Suprapubic skin (tissue), 4 donors: ENCODE measurements at regions not wholly inside any gene's neighbourhood (a gene's known extent, or its start where the extent isn't known, plus 50 kb on each side); places are given as distances from the start of the nearest gene placed in this dataset.

Experiments used
- DNase-seq, 2 donors: peaks; one replicate each; pipeline ENCODE4 v3.0.0-alpha.2; 2019; ENCODE audit warnings: low spot score in 2 of 2
- H3K27ac ChIP-seq: fragments of 200-600 bp; sonication (generic); one replicate; pipeline ENCODE4 v1.5.1; 2019
- H3K27me3 ChIP-seq: fragments of 200-600 bp; sonication (generic); one replicate; pipeline ENCODE4 v1.5.1; 2019
- H3K36me3 ChIP-seq: fragments of 200-600 bp; sonication (generic); one replicate; pipeline ENCODE4 v1.5.1; 2019
- H3K4me1 ChIP-seq: fragments of 200-600 bp; sonication (generic); one replicate; pipeline ENCODE4 v1.5.1; 2019
- H3K4me3 ChIP-seq: fragments of 200-600 bp; sonication (generic); one replicate; pipeline ENCODE4 v1.5.1; 2019; ENCODE audit warnings: mild to moderate bottlenecking
- H3K9me3 ChIP-seq: fragments of 200-600 bp; sonication (generic); one replicate; pipeline ENCODE4 v1.5.1; 2019
- EP300 ChIP-seq: sonication (generic); formaldehyde crosslinking; IDR thresholded peaks from one replicate; pipeline ENCODE4 v1.6.1; 2017; ENCODE audit warnings: antibody characterized with exemption
- POLR2A ChIP-seq, 2 donors: fragments of 450-650 bp; IDR thresholded peaks; one replicate each; pipeline ENCODE4 v1.6.1; 2017; ENCODE audit warnings: antibody characterized with exemption in 2 of 2, mild to moderate bottlenecking in 2 of 2, moderate library complexity in 2 of 2
- POLR2AphosphoS5 ChIP-seq, 3 donors: sonication (generic); formaldehyde crosslinking; IDR thresholded peaks; one replicate each; pipeline ENCODE4 v1.6.1; 2017; ENCODE audit warnings: antibody characterized with exemption in 3 of 3
- WGBS: methylation state at CpG from one replicate; pipeline ENCODE4 v1.1.5; 2018; 5-methylcytosine and 5-hydroxymethylcytosine counted together
- TF ChIP-seq, protein P1 (sequence below), 2 donors: fragments of 200-600 bp in 1 of 2; fragments of 450-650 bp in 1 of 2; sonication (generic) in 1 of 2; IDR thresholded peaks; one replicate each; pipeline ENCODE4 v1.5.1; 2016 to 2019; ENCODE audit warnings: antibody characterized with exemption in 2 of 2, mild to moderate bottlenecking in 1 of 2, moderate library complexity in 1 of 2

DNA sequence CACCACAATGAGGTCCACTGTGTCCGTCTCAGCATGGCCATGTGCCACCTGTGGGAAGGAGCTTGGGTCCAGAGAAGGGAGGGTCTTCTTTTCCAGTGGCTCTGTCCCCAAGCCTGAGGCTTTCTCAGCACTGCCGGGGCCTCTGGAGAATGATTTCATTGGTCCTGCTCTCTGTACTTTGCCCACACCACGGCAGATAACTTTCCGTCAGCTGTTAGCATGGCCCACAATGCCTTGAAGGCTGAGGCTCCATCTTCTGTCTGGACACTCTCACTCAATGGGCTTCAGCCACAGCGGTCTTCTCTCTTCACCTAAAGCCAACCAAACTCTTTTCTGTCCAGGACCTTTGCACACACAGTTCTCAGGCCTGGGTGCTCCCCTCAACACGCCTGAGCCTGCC is 192.5 kb downstream of the CXCL12 start:
- TF ChIP-seq, protein P1, sequence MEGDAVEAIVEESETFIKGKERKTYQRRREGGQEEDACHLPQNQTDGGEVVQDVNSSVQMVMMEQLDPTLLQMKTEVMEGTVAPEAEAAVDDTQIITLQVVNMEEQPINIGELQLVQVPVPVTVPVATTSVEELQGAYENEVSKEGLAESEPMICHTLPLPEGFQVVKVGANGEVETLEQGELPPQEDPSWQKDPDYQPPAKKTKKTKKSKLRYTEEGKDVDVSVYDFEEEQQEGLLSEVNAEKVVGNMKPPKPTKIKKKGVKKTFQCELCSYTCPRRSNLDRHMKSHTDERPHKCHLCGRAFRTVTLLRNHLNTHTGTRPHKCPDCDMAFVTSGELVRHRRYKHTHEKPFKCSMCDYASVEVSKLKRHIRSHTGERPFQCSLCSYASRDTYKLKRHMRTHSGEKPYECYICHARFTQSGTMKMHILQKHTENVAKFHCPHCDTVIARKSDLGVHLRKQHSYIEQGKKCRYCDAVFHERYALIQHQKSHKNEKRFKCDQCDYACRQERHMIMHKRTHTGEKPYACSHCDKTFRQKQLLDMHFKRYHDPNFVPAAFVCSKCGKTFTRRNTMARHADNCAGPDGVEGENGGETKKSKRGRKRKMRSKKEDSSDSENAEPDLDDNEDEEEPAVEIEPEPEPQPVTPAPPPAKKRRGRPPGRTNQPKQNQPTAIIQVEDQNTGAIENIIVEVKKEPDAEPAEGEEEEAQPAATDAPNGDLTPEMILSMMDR (IDR thresholded peaks at IDR 0.05): no peak
- TF ChIP-seq EP300 (no peak), POLR2A (IDR thresholded peaks at IDR 0.05) (no peak), POLR2AphosphoS5 (IDR thresholded peaks at IDR 0.05) (no peak)
- H3K4me1 ChIP-seq: peaks cover 12% of the 10 kb centered on the region
- 84% methylated on average over 6 of the region's 6 CpGs for WGBS

DNA sequence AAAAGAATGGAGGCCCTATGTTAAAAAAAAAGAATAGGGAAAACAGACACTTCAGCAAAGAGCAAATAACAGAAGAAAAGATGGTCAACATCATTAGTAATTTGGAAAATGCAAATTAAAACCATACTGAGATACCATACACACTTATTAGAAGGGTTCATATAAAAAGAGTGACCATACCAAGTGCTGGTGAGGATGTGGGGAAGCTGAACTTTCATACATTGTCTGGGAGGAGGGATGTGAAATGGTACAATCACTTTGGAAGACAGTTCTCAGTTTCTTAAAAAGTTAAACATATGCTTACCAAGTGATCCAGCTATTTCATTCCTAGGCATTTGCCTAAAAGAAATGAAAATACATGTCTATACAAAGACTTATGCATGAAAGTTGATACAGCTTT is 194.4 kb downstream of the CXCL12 start:
- H3K27ac ChIP-seq: no peak overlapping the region
- no peaks in the 10 kb centered on the region for H3K36me3 ChIP-seq
- H3K4me3 ChIP-seq: no peak overlapping the region
- TF ChIP-seq, protein P1 (IDR thresholded peaks at IDR 0.05): no peak
- no peak for TF ChIP-seq POLR2AphosphoS5 (IDR thresholded peaks at IDR 0.05)
- TF ChIP-seq EP300: no peak
- no peak for TF ChIP-seq POLR2A (IDR thresholded peaks at IDR 0.05)
- H3K27me3 ChIP-seq: no peaks in the 10 kb centered on the region
- no peaks in the 10 kb centered on the region for H3K9me3 ChIP-seq
- peaks cover 13% of the 10 kb centered on the region for H3K4me1 ChIP-seq
- no peak for DNase-seq

More for the DNA sequence above, 192.5 kb downstream of the CXCL12 start:
- Histone ChIP-seq H3K27ac (no peak overlapping the region), H3K4me3 (no peak overlapping the region), H3K27me3 (no peaks in the 10 kb centered on the region), H3K36me3 (no peaks in the 10 kb centered on the region), H3K9me3 (no peaks in the 10 kb centered on the region)
- no peak for DNase-seq

DNA sequence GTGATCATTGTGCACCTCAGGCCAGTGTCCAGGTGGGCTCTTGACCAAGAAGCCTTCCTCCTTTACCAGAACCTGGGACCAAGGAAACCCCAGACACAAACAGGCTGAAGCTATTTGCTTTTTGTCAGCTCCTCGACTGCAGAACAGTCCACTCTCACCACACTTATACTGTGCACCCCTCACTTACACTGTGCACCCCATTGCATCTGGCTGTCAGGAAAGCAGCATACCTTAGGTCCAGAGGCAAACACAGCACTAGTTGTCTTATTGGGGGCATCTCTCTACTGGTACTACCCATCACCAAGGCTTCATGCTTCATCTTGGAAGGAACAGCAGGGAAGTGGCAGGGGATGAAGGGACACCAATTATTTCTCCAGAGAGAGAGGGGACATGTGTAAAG is 198.1 kb downstream of the CXCL12 start:
- peaks cover 6% of the 10 kb centered on the region for H3K4me1 ChIP-seq
- H3K36me3 ChIP-seq: no peaks in the 10 kb centered on the region
- no peaks in the 10 kb centered on the region for H3K27me3 ChIP-seq
- H3K4me3 ChIP-seq: no peak overlapping the region
- TF ChIP-seq, protein P1 (IDR thresholded peaks at IDR 0.05): no peak
- TF ChIP-seq POLR2AphosphoS5 (IDR thresholded peaks at IDR 0.05): no peak
- TF ChIP-seq EP300: no peak
- TF ChIP-seq POLR2A (IDR thresholded peaks at IDR 0.05): no peak
- no peak overlapping the region for H3K27ac ChIP-seq
- 88% methylated on average over 1 of the region's 1 CpG for WGBS
- no peak for DNase-seq
- no peaks in the 10 kb centered on the region for H3K9me3 ChIP-seq

DNA sequence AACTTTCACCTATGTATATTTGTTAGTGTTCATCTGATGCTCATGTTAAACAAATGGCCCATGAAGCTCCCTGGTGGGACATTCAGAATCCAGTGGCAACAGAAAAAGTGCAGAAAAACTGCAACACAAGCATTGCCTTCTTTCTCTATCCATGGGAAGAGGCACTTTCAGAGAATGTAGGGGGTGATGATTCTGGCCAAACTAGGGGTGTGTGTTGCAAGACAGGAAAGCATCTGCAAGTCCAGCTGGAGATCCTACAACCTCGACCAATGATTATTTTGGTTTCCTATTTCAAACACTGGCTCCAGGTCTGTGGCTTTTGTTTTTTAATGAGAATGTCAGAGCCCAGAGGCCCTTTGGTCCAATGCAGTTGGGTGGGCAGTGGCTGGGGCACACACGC is 198.7 kb downstream of the CXCL12 start:
- H3K27ac ChIP-seq: no peak overlapping the region
- peaks cover 6% of the 10 kb centered on the region for H3K4me1 ChIP-seq
- DNase-seq: no peak
- WGBS: 17% methylated on average over 2 of the region's 2 CpGs
- no peaks in the 10 kb centered on the region for H3K9me3 ChIP-seq
- no peak overlapping the region for H3K4me3 ChIP-seq
- no peaks in the 10 kb centered on the region for H3K27me3 ChIP-seq
- TF ChIP-seq EP300 (no peak), POLR2AphosphoS5 (IDR thresholded peaks at IDR 0.05) (no peak)
- TF ChIP-seq, protein P1 (IDR thresholded peaks at IDR 0.05): no peak
- H3K36me3 ChIP-seq: no peaks in the 10 kb centered on the region

DNA sequence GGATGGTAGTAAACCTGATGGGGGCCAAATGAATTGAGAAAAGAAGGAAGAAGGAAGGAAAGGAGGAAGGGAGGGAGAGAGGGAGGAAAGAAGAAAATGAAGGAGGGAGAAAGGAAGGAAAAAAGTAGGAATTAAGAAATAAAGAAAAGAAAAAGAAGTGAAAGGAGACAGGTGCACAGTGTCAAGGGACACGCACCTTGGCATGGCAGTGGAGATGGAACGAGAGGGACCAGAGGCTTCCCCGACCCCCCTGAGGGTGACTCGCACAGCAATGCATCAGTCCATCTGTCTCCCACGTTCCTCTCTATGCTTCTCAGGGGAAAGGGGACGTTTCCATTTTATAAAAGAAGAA is 199.6 kb downstream of the CXCL12 start:
- Histone ChIP-seq H3K4me3 (no peak overlapping the region), H3K36me3 (no peaks in the 10 kb centered on the region), H3K9me3 (no peaks in the 10 kb centered on the region), H3K27ac (no peak overlapping the region), H3K27me3 (no peaks in the 10 kb centered on the region), H3K4me1 (peaks cover 6% of the 10 kb centered on the region)
- WGBS: 74% methylated on average over 6 of the region's 6 CpGs
- DNase-seq: no peak
- no peak for TF ChIP-seq EP300
- TF ChIP-seq, protein P1 (IDR thresholded peaks at IDR 0.05): no peak
